ENCODE measurements at regions not wholly inside any gene's neighbourhood (a gene's known extent, or its start where the extent isn't known, plus 50 kb on each side); places are given as distances from the start of the nearest gene placed in this dataset.
"Not testable (repeated sequence)": the region's sequence is repeated elsewhere in the genome, so short reads cannot be mapped to it uniquely, and the experiment has no call there.

- DNase-seq, result no peak
Measured at GRCh38 chr5:164139423-164139822, 634.0 kb downstream of the MAT2B start.

- DNase-seq, result no peak
Measured at GRCh38 chr5:164145458-164145857, 640.0 kb downstream of the MAT2B start.

- no peak for DNase-seq
Measured at GRCh38 chr5:164146223-164146622, 640.8 kb downstream of the MAT2B start.

- no peak for DNase-seq
Measured at GRCh38 chr5:164148292-164148691, 642.9 kb downstream of the MAT2B start.

GRCh38 chr5:164152539-164152938 is 647.1 kb downstream of the MAT2B start:
- not testable (repeated sequence) for DNase-seq

- DNase-seq, result no peak
Measured at GRCh38 chr5:164153469-164154172, 648.2 kb downstream of the MAT2B start.

- no peak for DNase-seq
Measured at GRCh38 chr5:164170814-164171213, 665.4 kb downstream of the MAT2B start.

- DNase-seq, result no peak
Measured at GRCh38 chr5:164175083-164175482, 669.7 kb downstream of the MAT2B start.

GRCh38 chr5:164179406-164179805 is 674.0 kb downstream of the MAT2B start:
- no peak for DNase-seq

- DNase-seq, result no peak
Measured at GRCh38 chr5:164181604-164182003, 676.2 kb downstream of the MAT2B start.

- DNase-seq, result no peak
Measured at GRCh38 chr5:164184158-164184557, 678.7 kb downstream of the MAT2B start.

GRCh38 chr5:164185000-164185399 is 679.6 kb downstream of the MAT2B start:
- DNase-seq, result no peak

GRCh38 chr5:164186550-164186949 is 681.1 kb downstream of the MAT2B start:
- no peak for DNase-seq

- DNase-seq, result no peak
Measured at GRCh38 chr5:164187785-164188184, 682.4 kb downstream of the MAT2B start.

- DNase-seq, result peak; percentile 53 to 83
Measured at GRCh38 chr5:164188733-164189148, 683.3 kb downstream of the MAT2B start.

GRCh38 chr5:164191240-164191639 is 685.8 kb downstream of the MAT2B start:
- no peak for DNase-seq

- no peak for DNase-seq
Measured at GRCh38 chr5:164202338-164202737, 696.9 kb downstream of the MAT2B start.

- no peak for DNase-seq
Measured at GRCh38 chr5:164203581-164204225, 698.3 kb downstream of the MAT2B start.

- DNase-seq, result no peak
Measured at GRCh38 chr5:164204338-164204946, 699.0 kb downstream of the MAT2B start.

GRCh38 chr5:164206196-164206595 is 700.8 kb downstream of the MAT2B start:
- DNase-seq, result no peak

- DNase-seq, result no peak
Measured at GRCh38 chr5:164207646-164208045, 702.2 kb downstream of the MAT2B start.

GRCh38 chr5:164210491-164210890 is 705.1 kb downstream of the MAT2B start:
- no peak for DNase-seq

- no peak for DNase-seq
Measured at GRCh38 chr5:164214698-164215097, 709.3 kb downstream of the MAT2B start.

- no peak for DNase-seq
Measured at GRCh38 chr5:164217464-164217863, 712.0 kb downstream of the MAT2B start.

Data from NCI-H2081 (cell line).